Adrenal gland (tissue), 9 donors: ENCODE measurements at regions not wholly inside any gene's neighbourhood (a gene's known extent, or its start where the extent isn't known, plus 50 kb on each side); places are given as distances from the start of the nearest gene placed in this dataset.
"Not testable (repeated sequence)": the region's sequence is repeated elsewhere in the genome, so short reads cannot be mapped to it uniquely, and the experiment has no call there.

ENCODE experiments used
- DNase-seq, 7 donors: peaks; one replicate each; pipeline ENCODE4 v3.0.0-alpha.2; 2019 to 2020
- H3K27ac ChIP-seq, 5 donors: fragments of 200-600 bp; sonication (generic) in 4 of 5; 1 replicate in 3 of 5; 2 replicates in 2 of 5; pipeline versions ENCODE4 v1.5.1 to v1.8.0; 2016 to 2020; ENCODE audit warnings: mild to moderate bottlenecking in 1 of 5
- H3K27me3 ChIP-seq: fragments of 200-600 bp; 2 replicates; pipeline ENCODE4 v1.8.0; 2021
- H3K36me3 ChIP-seq, 2 donors: fragments of 200-600 bp; replicated peaks in 1 of 2; 1 replicate in 1 of 2; 2 replicates in 1 of 2; pipeline versions ENCODE4 v1.5.1 to v1.8.0; 2018 to 2022
- H3K4me1 ChIP-seq, 2 donors: fragments of 200-600 bp; replicated peaks in 1 of 2; 1 replicate in 1 of 2; 2 replicates in 1 of 2; pipeline versions ENCODE4 v1.5.1 to v1.8.0; 2018 to 2021
- H3K4me3 ChIP-seq, 4 donors: fragments of 200-600 bp; sonication (generic) in 3 of 4; one replicate each; pipeline ENCODE4 v1.5.1; 2016 to 2018
- H3K9me3 ChIP-seq, 3 donors: fragments of 200-600 bp; sonication (generic) in 1 of 3; replicated peaks in 1 of 3; 1 replicate in 2 of 3; 2 replicates in 1 of 3; pipeline versions ENCODE4 v1.5.1 to v1.8.0; 2016 to 2021
- CTCF ChIP-seq, 6 experiments: fragments of 450-650 bp in 4 of 6; fragments of 200-600 bp in 2 of 6; sonication (generic) in 1 of 6; IDR thresholded peaks; 1 replicate in 5 of 6; 2 replicates in 1 of 6; pipeline versions ENCODE4 v1.5.1 to v1.8.0; 2016 to 2021; ENCODE audit warnings: antibody characterized with exemption in 6 of 6, mild to moderate bottlenecking in 2 of 6, moderate library complexity in 1 of 6
- POLR2A ChIP-seq, 2 donors: fragments of 450-650 bp; IDR thresholded peaks; one replicate each; pipeline ENCODE4 v1.6.1; 2017; ENCODE audit warnings: antibody characterized with exemption in 2 of 2, mild to moderate bottlenecking in 2 of 2, moderate library complexity in 1 of 2
- WGBS, 4 donors: extraction: QIAGEN DNeasy Blood & Tissue Kit in 2 of 4; methylation state at CpG; one replicate each; pipeline versions ENCODE4 v1.1.5 to v1.1.7; 2013 to 2017; 5-methylcytosine and 5-hydroxymethylcytosine counted together
- intact Hi-C, 2 donors: fragments of 100-400 bp; cut with DNase I; formaldehyde crosslinking; loops; one replicate each; pipeline versions ENCODE4 v1.14.1 to v1.15.0; 2022 to 2023
- donor health status: healthy with polysubstance abuse.
- donor health status: Bipolar disorder and iron deficiency.
- donor health status: DM: yes; HTN: yes; CAD: no.
- donor health status: DM: no; HTN: no; CAD: no.
- donor health status: DM: no; HTN: no; CAD: no.

- H3K9me3 ChIP-seq, result no peaks in the 10 kb centered on the region
- no peaks in the 10 kb centered on the region for H3K27me3 ChIP-seq
- no peaks in the 10 kb centered on the region for H3K4me1 ChIP-seq
- intact Hi-C loops, result no loop called here
- DNase-seq, result no peak
- H3K4me3 ChIP-seq, result no peak overlapping the region
- 82 to 90% (median 84%) methylated on average over 2 of the region's 2 CpGs for WGBS, 4 donors
- H3K27ac ChIP-seq, result peak overlapping the region in 1 of 5 donors; percentile 69
- TF ChIP-seq POLR2A (IDR thresholded peaks at IDR 0.05) (no peak), CTCF (IDR thresholded peaks at IDR 0.05) (no peak)
- no peaks in the 10 kb centered on the region for H3K36me3 ChIP-seq
Observed at GRCh38 chr3:65005486-65005885, 317.7 kb upstream of the ADAMTS9 start.

GRCh38 chr3:65004795-65005295, 317.0 kb upstream of the ADAMTS9 start:
- no peaks in the 10 kb centered on the region for H3K9me3 ChIP-seq
- intact Hi-C loops, result no loop called here
- no peak for DNase-seq
- TF ChIP-seq POLR2A (IDR thresholded peaks at IDR 0.05) (no peak), CTCF (IDR thresholded peaks at IDR 0.05) (no peak)
- peak overlapping the region in 1 of 5 donors; percentile 69 for H3K27ac ChIP-seq
- no peaks in the 10 kb centered on the region for H3K27me3 ChIP-seq
- H3K4me3 ChIP-seq, result no peak overlapping the region
- no peaks in the 10 kb centered on the region for H3K36me3 ChIP-seq
- 79 to 82% (median 81%) methylated on average over 4 of the region's 4 CpGs for WGBS, 4 donors
- no peaks in the 10 kb centered on the region for H3K4me1 ChIP-seq

GRCh38 chr3:65004306-65004705, 316.5 kb upstream of the ADAMTS9 start:
- Histone ChIP-seq H3K36me3 (no peaks in the 10 kb centered on the region), H3K9me3 (no peaks in the 10 kb centered on the region), H3K4me3 (no peak overlapping the region), H3K27ac (no peak overlapping the region), H3K27me3 (no peaks in the 10 kb centered on the region), H3K4me1 (no peaks in the 10 kb centered on the region)
- WGBS, 4 donors, result 65 to 87% (median 80%) methylated on average over 1 of the region's 1 CpG
- no peak for DNase-seq
- intact Hi-C loops, result no loop called here
- TF ChIP-seq CTCF (IDR thresholded peaks at IDR 0.05) (no peak), POLR2A (IDR thresholded peaks at IDR 0.05) (no peak)

GRCh38 chr3:65001119-65001518, 313.3 kb upstream of the ADAMTS9 start:
- H3K4me1 ChIP-seq, H3K4me3 ChIP-seq, intact Hi-C loops, DNase-seq, H3K27me3 ChIP-seq, H3K36me3 ChIP-seq, H3K9me3 ChIP-seq, H3K27ac ChIP-seq: not testable (repeated sequence)
- WGBS, 4 donors, result 81 to 92% (median 90%) methylated on average over 4 of the region's 4 CpGs

GRCh38 chr3:64998317-64998716, 310.5 kb upstream of the ADAMTS9 start:
- Histone ChIP-seq H3K36me3 (no peaks in the 10 kb centered on the region), H3K27me3 (no peaks in the 10 kb centered on the region), H3K27ac (no peak overlapping the region), H3K4me3 (no peak overlapping the region), H3K9me3 (no peaks in the 10 kb centered on the region), H3K4me1 (no peaks in the 10 kb centered on the region)
- intact Hi-C loops, result no loop called here
- TF ChIP-seq POLR2A (IDR thresholded peaks at IDR 0.05) (no peak), CTCF (IDR thresholded peaks at IDR 0.05) (no peak)
- no peak for DNase-seq
